ENCODE measurements at regions not wholly inside any gene's neighbourhood (a gene's known extent, or its start where the extent isn't known, plus 50 kb on each side); places are given as distances from the start of the nearest gene placed in this dataset.

- Histone ChIP-seq H3K18ac (ENCODE audit: low read length) (no peak overlapping the region), H3K23ac (ENCODE audit: low read depth, low read length, poor library complexity) (no peak overlapping the region), H3K27me3 (ENCODE audit: control insufficient read depth in 3 of 3, insufficient read depth in 3 of 3, low read depth in 1 of 3, low read length in 3 of 3) (no peaks in the 10 kb centered on the region), H3K36me3 (replicated peaks in 1 of 2; ENCODE audit: control insufficient read depth in 2 of 2, insufficient read depth in 2 of 2, low read length in 2 of 2) (no peaks in the 10 kb centered on the region), H3K9me3 (replicated peaks in 1 of 2; ENCODE audit: control insufficient read depth in 2 of 2, insufficient read depth in 1 of 2, low read depth in 1 of 2, low read length in 2 of 2) (no peaks in the 10 kb centered on the region), H3K4ac (ENCODE audit: low read length) (no peak overlapping the region), H3K79me1 (ENCODE audit: low read depth, low read length) (no peaks in the 10 kb centered on the region), H2BK5ac (ENCODE audit: low read length) (no peak overlapping the region), H3K4me1 (ENCODE audit: control insufficient read depth in 2 of 2, insufficient read depth in 1 of 2, low read depth in 1 of 2, low read length in 2 of 2) (no peaks in the 10 kb centered on the region), H4K91ac (ENCODE audit: low read depth, low read length, poor library complexity) (no peak overlapping the region), H3K14ac (ENCODE audit: low read length) (no peak overlapping the region), H2BK12ac (ENCODE audit: low read length) (no peak overlapping the region), H2BK120ac (ENCODE audit: low read depth, low read length) (no peak overlapping the region), H3K9ac (ENCODE audit: low read depth, low read length, poor library complexity) (no peak overlapping the region), H2AK5ac (ENCODE audit: low read depth, low read length) (no peak overlapping the region), H3K4me3 (ENCODE audit: low read length in 2 of 2) (no peak overlapping the region), H4K8ac (ENCODE audit: low read depth, low read length) (no peak overlapping the region), H2BK15ac (ENCODE audit: low read length) (no peak overlapping the region), H3K27ac (replicated peaks; ENCODE audit: low read length) (no peak overlapping the region), H3K4me2 (ENCODE audit: insufficient read depth, low read length, poor library complexity, severe bottlenecking) (no peak overlapping the region), H2AFZ (ENCODE audit: low read length) (no peak overlapping the region)
- no CpG with 5 or more reads among the region's 3 CpGs for WGBS, 2 donors (ENCODE audit: extremely low coverage in 2 of 2, insufficient read length in 2 of 2, insufficient replicate concordance in 1 of 2)
- DNase-seq (ENCODE audit: low spot score) = no peak
Observed at GRCh38 chr3:76097589-76097969, 312.2 kb upstream of the ZNF717 start.

GRCh38 chr3:76099956-76100355, 314.6 kb upstream of the ZNF717 start:
- Histone ChIP-seq H3K9me3 (replicated peaks in 1 of 2; ENCODE audit: control insufficient read depth in 2 of 2, insufficient read depth in 1 of 2, low read depth in 1 of 2, low read length in 2 of 2) (no peaks in the 10 kb centered on the region), H4K8ac (ENCODE audit: low read depth, low read length) (no peak overlapping the region), H3K9ac (ENCODE audit: low read depth, low read length, poor library complexity) (no peak overlapping the region), H3K14ac (ENCODE audit: low read length) (no peak overlapping the region), H2BK120ac (ENCODE audit: low read depth, low read length) (no peak overlapping the region), H3K4me3 (ENCODE audit: low read length in 2 of 2) (no peak overlapping the region), H3K79me1 (ENCODE audit: low read depth, low read length) (no peaks in the 10 kb centered on the region), H3K27me3 (ENCODE audit: control insufficient read depth in 3 of 3, insufficient read depth in 3 of 3, low read depth in 1 of 3, low read length in 3 of 3) (no peaks in the 10 kb centered on the region), H3K4ac (ENCODE audit: low read length) (no peak overlapping the region), H2AFZ (ENCODE audit: low read length) (no peak overlapping the region), H2AK5ac (ENCODE audit: low read depth, low read length) (no peak overlapping the region), H3K23ac (ENCODE audit: low read depth, low read length, poor library complexity) (no peak overlapping the region), H2BK12ac (ENCODE audit: low read length) (no peak overlapping the region), H3K4me2 (ENCODE audit: insufficient read depth, low read length, poor library complexity, severe bottlenecking) (no peak overlapping the region), H2BK15ac (ENCODE audit: low read length) (no peak overlapping the region), H3K4me1 (ENCODE audit: control insufficient read depth in 2 of 2, insufficient read depth in 1 of 2, low read depth in 1 of 2, low read length in 2 of 2) (no peaks in the 10 kb centered on the region), H3K36me3 (replicated peaks in 1 of 2; ENCODE audit: control insufficient read depth in 2 of 2, insufficient read depth in 2 of 2, low read length in 2 of 2) (no peaks in the 10 kb centered on the region), H2BK5ac (ENCODE audit: low read length) (no peak overlapping the region), H3K18ac (ENCODE audit: low read length) (no peak overlapping the region), H3K27ac (replicated peaks; ENCODE audit: low read length) (no peak overlapping the region), H4K91ac (ENCODE audit: low read depth, low read length, poor library complexity) (no peak overlapping the region)
- WGBS, 2 donors (ENCODE audit: extremely low coverage in 2 of 2, insufficient read length in 2 of 2, insufficient replicate concordance in 1 of 2) = no CpG with 5 or more reads among the region's 4 CpGs
- DNase-seq (ENCODE audit: low spot score) = no peak

- no CpG with 5 or more reads among the region's 5 CpGs for WGBS, 2 donors (ENCODE audit: extremely low coverage in 2 of 2, insufficient read length in 2 of 2, insufficient replicate concordance in 1 of 2)
- H2BK15ac ChIP-seq (ENCODE audit: low read length) = no peak overlapping the region
- H2AK5ac ChIP-seq (ENCODE audit: low read depth, low read length) = no peak overlapping the region
- H4K8ac ChIP-seq (ENCODE audit: low read depth, low read length) = no peak overlapping the region
- no peaks in the 10 kb centered on the region for H3K9me3 ChIP-seq (replicated peaks in 1 of 2; ENCODE audit: control insufficient read depth in 2 of 2, insufficient read depth in 1 of 2, low read depth in 1 of 2, low read length in 2 of 2)
- no peaks in the 10 kb centered on the region for H3K4me1 ChIP-seq (ENCODE audit: control insufficient read depth in 2 of 2, insufficient read depth in 1 of 2, low read depth in 1 of 2, low read length in 2 of 2)
- no peak overlapping the region for H2BK12ac ChIP-seq (ENCODE audit: low read length)
- H3K79me1 ChIP-seq (ENCODE audit: low read depth, low read length) = no peaks in the 10 kb centered on the region
- no peak overlapping the region for H3K23ac ChIP-seq (ENCODE audit: low read depth, low read length, poor library complexity)
- no peak overlapping the region for H2BK120ac ChIP-seq (ENCODE audit: low read depth, low read length)
- no peak for DNase-seq (ENCODE audit: low spot score)
- H3K4me3 ChIP-seq (ENCODE audit: low read length in 2 of 2) = no peak overlapping the region
- H3K4ac ChIP-seq (ENCODE audit: low read length) = no peak overlapping the region
- H2BK5ac ChIP-seq (ENCODE audit: low read length) = no peak overlapping the region
- H3K27me3 ChIP-seq (ENCODE audit: control insufficient read depth in 3 of 3, insufficient read depth in 3 of 3, low read depth in 1 of 3, low read length in 3 of 3) = no peaks in the 10 kb centered on the region
- no peak overlapping the region for H3K4me2 ChIP-seq (ENCODE audit: insufficient read depth, low read length, poor library complexity, severe bottlenecking)
- H3K9ac ChIP-seq (ENCODE audit: low read depth, low read length, poor library complexity) = no peak overlapping the region
- no peak overlapping the region for H4K91ac ChIP-seq (ENCODE audit: low read depth, low read length, poor library complexity)
- no peaks in the 10 kb centered on the region for H3K36me3 ChIP-seq (replicated peaks in 1 of 2; ENCODE audit: control insufficient read depth in 2 of 2, insufficient read depth in 2 of 2, low read length in 2 of 2)
- H3K27ac ChIP-seq (replicated peaks; ENCODE audit: low read length) = no peak overlapping the region
- no peak overlapping the region for H2AFZ ChIP-seq (ENCODE audit: low read length)
- no peak overlapping the region for H3K14ac ChIP-seq (ENCODE audit: low read length)
- no peak overlapping the region for H3K18ac ChIP-seq (ENCODE audit: low read length)
Observed at GRCh38 chr3:76107935-76108570, 322.7 kb upstream of the ZNF717 start.

- no peak overlapping the region for H2BK15ac ChIP-seq (ENCODE audit: low read length)
- H3K14ac ChIP-seq (ENCODE audit: low read length) = no peak overlapping the region
- no peak overlapping the region for H2BK5ac ChIP-seq (ENCODE audit: low read length)
- no peaks in the 10 kb centered on the region for H3K9me3 ChIP-seq (replicated peaks in 1 of 2; ENCODE audit: control insufficient read depth in 2 of 2, insufficient read depth in 1 of 2, low read depth in 1 of 2, low read length in 2 of 2)
- no peak overlapping the region for H3K4me3 ChIP-seq (ENCODE audit: low read length in 2 of 2)
- H2AFZ ChIP-seq (ENCODE audit: low read length) = no peak overlapping the region
- no peak overlapping the region for H2BK12ac ChIP-seq (ENCODE audit: low read length)
- H3K23ac ChIP-seq (ENCODE audit: low read depth, low read length, poor library complexity) = no peak overlapping the region
- H3K4me1 ChIP-seq (ENCODE audit: control insufficient read depth in 2 of 2, insufficient read depth in 1 of 2, low read depth in 1 of 2, low read length in 2 of 2) = no peaks in the 10 kb centered on the region
- no peak overlapping the region for H3K18ac ChIP-seq (ENCODE audit: low read length)
- H3K79me1 ChIP-seq (ENCODE audit: low read depth, low read length) = no peaks in the 10 kb centered on the region
- H4K8ac ChIP-seq (ENCODE audit: low read depth, low read length) = no peak overlapping the region
- no peaks in the 10 kb centered on the region for H3K27me3 ChIP-seq (ENCODE audit: control insufficient read depth in 3 of 3, insufficient read depth in 3 of 3, low read depth in 1 of 3, low read length in 3 of 3)
- H2AK5ac ChIP-seq (ENCODE audit: low read depth, low read length) = no peak overlapping the region
- no peaks in the 10 kb centered on the region for H3K36me3 ChIP-seq (replicated peaks in 1 of 2; ENCODE audit: control insufficient read depth in 2 of 2, insufficient read depth in 2 of 2, low read length in 2 of 2)
- no peak overlapping the region for H4K91ac ChIP-seq (ENCODE audit: low read depth, low read length, poor library complexity)
- H3K4me2 ChIP-seq (ENCODE audit: insufficient read depth, low read length, poor library complexity, severe bottlenecking) = no peak overlapping the region
- no peak for DNase-seq (ENCODE audit: low spot score)
- no peak overlapping the region for H3K4ac ChIP-seq (ENCODE audit: low read length)
- no peak overlapping the region for H3K27ac ChIP-seq (replicated peaks; ENCODE audit: low read length)
- no peak overlapping the region for H3K9ac ChIP-seq (ENCODE audit: low read depth, low read length, poor library complexity)
- H2BK120ac ChIP-seq (ENCODE audit: low read depth, low read length) = no peak overlapping the region
- WGBS, 2 donors (ENCODE audit: extremely low coverage in 2 of 2, insufficient read length in 2 of 2, insufficient replicate concordance in 1 of 2) = no CpG with 5 or more reads among the region's 2 CpGs
Observed at GRCh38 chr3:76111808-76112207, 326.5 kb upstream of the ZNF717 start.

Data from neuronal stem cell (in vitro differentiated cells).